ENCODE measurements at regions not wholly inside any gene's neighbourhood (a gene's known extent, or its start where the extent isn't known, plus 50 kb on each side); places are given as distances from the start of the nearest gene placed in this dataset.

DNA sequence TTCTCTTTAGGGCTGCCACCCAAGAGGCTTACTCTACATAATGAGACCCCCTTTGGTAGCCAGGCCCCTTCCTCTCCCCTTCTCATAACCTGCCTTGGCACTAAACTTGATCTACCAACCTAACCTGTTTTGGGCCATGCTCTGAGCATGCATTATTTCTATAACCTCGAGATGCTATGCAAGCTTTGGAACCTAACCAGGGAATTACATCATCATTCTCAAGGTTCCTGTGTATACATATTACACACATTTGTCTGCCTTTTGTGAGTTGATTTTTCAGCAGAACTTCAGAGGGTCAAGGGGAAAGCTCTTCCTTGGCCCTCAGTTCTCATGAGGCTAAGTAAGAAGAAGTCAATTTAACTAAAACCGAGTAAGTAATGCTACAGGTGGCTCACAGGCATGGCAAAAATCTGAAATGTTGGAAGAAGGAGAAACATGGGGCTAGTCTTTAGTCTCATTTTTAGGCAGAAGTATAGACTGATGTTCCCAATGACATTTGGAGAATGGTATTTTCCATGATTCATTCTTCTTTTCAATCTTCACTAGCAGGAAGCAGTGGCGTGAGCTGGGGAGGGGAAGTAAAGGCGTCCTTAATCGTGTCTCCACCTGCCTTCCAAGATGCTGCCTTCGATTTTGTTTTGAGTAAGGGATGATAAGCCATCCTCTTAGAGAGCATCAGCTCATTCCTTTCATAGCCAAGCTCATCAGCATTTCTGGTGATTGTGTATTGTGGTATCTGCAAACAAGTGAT is 308.4 kb downstream of the ABCC12 start:
- no peak overlapping the region for H2BK12ac ChIP-seq (ENCODE audit: low read length in 2 of 2)
- H4K8ac ChIP-seq (ENCODE audit: low read length): no peak overlapping the region
- H3K79me1 ChIP-seq (replicated peaks; ENCODE audit: low read length, poor library complexity, severe bottlenecking): no peaks in the 10 kb centered on the region
- no peaks in the 10 kb centered on the region for H3K27me3 ChIP-seq (ENCODE audit: control insufficient read depth in 1 of 2, insufficient read depth in 1 of 2, low read length in 2 of 2)
- no peak overlapping the region for H3K18ac ChIP-seq (ENCODE audit: low read depth in 1 of 2, low read length in 2 of 2)
- H3K9ac ChIP-seq (ENCODE audit: low read length): no peak overlapping the region
- no peak overlapping the region for H2BK120ac ChIP-seq (ENCODE audit: low read depth, low read length)
- H3K4me3 ChIP-seq (ENCODE audit: insufficient read depth in 1 of 2, low read depth in 1 of 2, low read length in 2 of 2): no peak overlapping the region
- H3K4me1 ChIP-seq (ENCODE audit: control insufficient read depth, insufficient read depth, low read depth, low read length): no peaks in the 10 kb centered on the region
- H3K27ac ChIP-seq (ENCODE audit: low read length, poor library complexity, severe bottlenecking): no peak overlapping the region
- no peaks in the 10 kb centered on the region for H3K9me3 ChIP-seq (ENCODE audit: control insufficient read depth, low read length)
- peak; percentile 24 for DNase-seq
- peak overlapping the region in 1 of 2 experiments; percentile 48 for H3K14ac ChIP-seq (ENCODE audit: low read length in 2 of 2)
- no peak overlapping the region for H3K4ac ChIP-seq (ENCODE audit: low read depth in 1 of 2, low read length in 2 of 2)
- 81% methylated on average over 6 of the region's 6 CpGs for WGBS
- no peak overlapping the region for H3K23ac ChIP-seq (ENCODE audit: low read length in 2 of 2)
- no peak overlapping the region for H4K91ac ChIP-seq (ENCODE audit: low read length)
- no peak overlapping the region for H2AK5ac ChIP-seq (ENCODE audit: low read length, severe bottlenecking)
- H2BK5ac ChIP-seq (ENCODE audit: low read depth, low read length, poor library complexity, severe bottlenecking): no peak overlapping the region
- H2BK15ac ChIP-seq (ENCODE audit: low read depth, poor library complexity, severe bottlenecking): peak overlapping the region; percentile 23
- H2AFZ ChIP-seq (ENCODE audit: low read depth, low read length): no peak overlapping the region
- H3K4me2 ChIP-seq (ENCODE audit: low read length, poor library complexity, severe bottlenecking): no peak overlapping the region
- no peaks in the 10 kb centered on the region for H3K36me3 ChIP-seq (ENCODE audit: control insufficient read depth in 1 of 2, insufficient read depth in 2 of 2, low read depth in 1 of 2, low read length in 2 of 2)

GRCh38 chr16:47834485-47835024 is 321.2 kb downstream of the ABCC12 start:
- H4K91ac ChIP-seq (ENCODE audit: low read length): no peak overlapping the region
- H3K4me3 ChIP-seq (ENCODE audit: insufficient read depth in 1 of 2, low read depth in 1 of 2, low read length in 2 of 2): no peak overlapping the region
- H2BK5ac ChIP-seq (ENCODE audit: low read depth, low read length, poor library complexity, severe bottlenecking): no peak overlapping the region
- no peak for DNase-seq
- no peak overlapping the region for H3K9ac ChIP-seq (ENCODE audit: low read length)
- no peak overlapping the region for H3K4me2 ChIP-seq (ENCODE audit: low read length, poor library complexity, severe bottlenecking)
- no peaks in the 10 kb centered on the region for H3K36me3 ChIP-seq (ENCODE audit: control insufficient read depth in 1 of 2, insufficient read depth in 2 of 2, low read depth in 1 of 2, low read length in 2 of 2)
- H2BK12ac ChIP-seq (ENCODE audit: low read length in 2 of 2): no peak overlapping the region
- H4K8ac ChIP-seq (ENCODE audit: low read length): no peak overlapping the region
- no peak overlapping the region for H2AK5ac ChIP-seq (ENCODE audit: low read length, severe bottlenecking)
- H3K4ac ChIP-seq (ENCODE audit: low read depth in 1 of 2, low read length in 2 of 2): no peak overlapping the region
- H2BK15ac ChIP-seq (ENCODE audit: low read depth, poor library complexity, severe bottlenecking): no peak overlapping the region
- no peak overlapping the region for H2AFZ ChIP-seq (ENCODE audit: low read depth, low read length)
- H3K27ac ChIP-seq (ENCODE audit: low read length, poor library complexity, severe bottlenecking): no peak overlapping the region
- H3K23ac ChIP-seq (ENCODE audit: low read length in 2 of 2): no peak overlapping the region
- H3K18ac ChIP-seq (ENCODE audit: low read depth in 1 of 2, low read length in 2 of 2): no peak overlapping the region
- WGBS: 45% methylated on average over 1 of the region's 2 CpGs
- H2BK120ac ChIP-seq (ENCODE audit: low read depth, low read length): no peak overlapping the region
- no peaks in the 10 kb centered on the region for H3K27me3 ChIP-seq (ENCODE audit: control insufficient read depth in 1 of 2, insufficient read depth in 1 of 2, low read length in 2 of 2)
- no peaks in the 10 kb centered on the region for H3K79me1 ChIP-seq (replicated peaks; ENCODE audit: low read length, poor library complexity, severe bottlenecking)
- no peak overlapping the region for H3K14ac ChIP-seq (ENCODE audit: low read length in 2 of 2)
- H3K9me3 ChIP-seq (ENCODE audit: control insufficient read depth, low read length): peaks cover 19% of the 10 kb centered on the region
- H3K4me1 ChIP-seq (ENCODE audit: control insufficient read depth, insufficient read depth, low read depth, low read length): no peaks in the 10 kb centered on the region

DNA sequence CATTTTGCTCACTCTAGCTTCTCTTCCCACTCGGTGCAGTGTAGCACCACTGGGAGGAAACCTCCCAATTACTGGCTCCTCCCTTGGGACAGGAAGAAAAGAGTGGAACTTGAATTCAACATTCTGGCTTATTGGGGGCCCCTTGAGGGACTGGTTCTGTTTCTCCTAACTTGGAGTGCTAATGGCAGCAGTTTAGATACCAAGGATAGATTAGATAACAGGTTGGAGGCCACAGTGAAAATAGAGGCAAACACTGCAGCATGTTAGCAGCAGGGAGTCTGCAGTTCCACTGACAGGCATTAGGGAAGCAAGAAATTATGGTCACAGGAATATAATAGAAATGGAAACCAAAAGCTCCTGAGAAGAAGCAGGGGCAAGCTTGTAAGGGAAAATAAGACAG is 322.0 kb downstream of the ABCC12 start:
- WGBS: 20% methylated on average over 1 of the region's 1 CpG
- no peak overlapping the region for H3K27ac ChIP-seq (ENCODE audit: low read length, poor library complexity, severe bottlenecking)
- no peaks in the 10 kb centered on the region for H3K4me1 ChIP-seq (ENCODE audit: control insufficient read depth, insufficient read depth, low read depth, low read length)
- no peak overlapping the region for H2AK5ac ChIP-seq (ENCODE audit: low read length, severe bottlenecking)
- no peak overlapping the region for H2BK12ac ChIP-seq (ENCODE audit: low read length in 2 of 2)
- no peak overlapping the region for H2BK5ac ChIP-seq (ENCODE audit: low read depth, low read length, poor library complexity, severe bottlenecking)
- no peak overlapping the region for H3K4me2 ChIP-seq (ENCODE audit: low read length, poor library complexity, severe bottlenecking)
- no peak overlapping the region for H3K23ac ChIP-seq (ENCODE audit: low read length in 2 of 2)
- no peak overlapping the region for H3K4me3 ChIP-seq (ENCODE audit: insufficient read depth in 1 of 2, low read depth in 1 of 2, low read length in 2 of 2)
- no peak overlapping the region for H2AFZ ChIP-seq (ENCODE audit: low read depth, low read length)
- H3K27me3 ChIP-seq (ENCODE audit: control insufficient read depth in 1 of 2, insufficient read depth in 1 of 2, low read length in 2 of 2): no peaks in the 10 kb centered on the region
- H3K79me1 ChIP-seq (replicated peaks; ENCODE audit: low read length, poor library complexity, severe bottlenecking): no peaks in the 10 kb centered on the region
- H4K91ac ChIP-seq (ENCODE audit: low read length): no peak overlapping the region
- H4K8ac ChIP-seq (ENCODE audit: low read length): no peak overlapping the region
- H3K9ac ChIP-seq (ENCODE audit: low read length): no peak overlapping the region
- DNase-seq: peak; percentile 6
- H3K18ac ChIP-seq (ENCODE audit: low read depth in 1 of 2, low read length in 2 of 2): no peak overlapping the region
- no peak overlapping the region for H2BK15ac ChIP-seq (ENCODE audit: low read depth, poor library complexity, severe bottlenecking)
- H3K4ac ChIP-seq (ENCODE audit: low read depth in 1 of 2, low read length in 2 of 2): no peak overlapping the region
- H2BK120ac ChIP-seq (ENCODE audit: low read depth, low read length): no peak overlapping the region
- H3K14ac ChIP-seq (ENCODE audit: low read length in 2 of 2): no peak overlapping the region
- H3K36me3 ChIP-seq (ENCODE audit: control insufficient read depth in 1 of 2, insufficient read depth in 2 of 2, low read depth in 1 of 2, low read length in 2 of 2): no peaks in the 10 kb centered on the region
- peaks cover 19% of the 10 kb centered on the region for H3K9me3 ChIP-seq (ENCODE audit: control insufficient read depth, low read length)

DNA sequence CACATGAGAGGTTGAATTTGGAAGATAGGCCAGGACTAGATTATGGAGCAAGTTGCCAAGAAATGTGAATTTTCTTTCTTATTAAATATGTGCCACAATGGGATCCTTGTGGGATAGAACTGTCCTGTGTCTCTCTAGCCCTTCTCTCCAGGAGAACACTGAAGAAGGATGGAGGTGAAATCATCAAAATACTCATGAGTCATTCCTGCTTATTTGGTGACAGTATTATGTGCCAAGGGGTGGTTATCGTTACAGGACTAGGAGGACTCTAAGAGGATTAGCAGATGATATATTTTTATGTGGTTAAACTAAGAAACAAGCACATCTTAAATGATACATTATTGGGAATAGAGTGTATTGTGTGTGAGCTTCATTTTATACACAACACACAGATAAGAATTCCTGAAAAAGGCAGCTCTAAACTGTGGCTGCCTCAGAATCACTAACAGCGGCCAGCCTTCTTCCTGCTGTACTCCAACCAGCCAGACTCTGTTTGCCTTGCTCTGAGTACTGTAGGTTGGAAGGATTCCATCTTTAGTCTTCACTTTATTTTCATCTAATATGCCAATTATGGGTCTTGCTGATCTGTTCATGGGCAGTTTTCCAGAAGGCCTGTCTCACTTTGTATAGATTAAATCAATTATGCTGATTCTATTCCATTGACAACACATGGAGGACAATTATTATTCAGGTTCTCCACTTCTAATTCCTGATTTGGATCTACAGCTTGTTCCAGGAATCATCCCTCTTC is 325.8 kb downstream of the ABCC12 start:
- Histone ChIP-seq H3K27me3 (ENCODE audit: control insufficient read depth in 1 of 2, insufficient read depth in 1 of 2, low read length in 2 of 2) (no peaks in the 10 kb centered on the region), H2BK5ac (ENCODE audit: low read depth, low read length, poor library complexity, severe bottlenecking) (no peak overlapping the region), H3K9ac (ENCODE audit: low read length) (no peak overlapping the region), H3K36me3 (ENCODE audit: control insufficient read depth in 1 of 2, insufficient read depth in 2 of 2, low read depth in 1 of 2, low read length in 2 of 2) (no peaks in the 10 kb centered on the region), H3K4me3 (ENCODE audit: insufficient read depth in 1 of 2, low read depth in 1 of 2, low read length in 2 of 2) (no peak overlapping the region), H3K4ac (ENCODE audit: low read depth in 1 of 2, low read length in 2 of 2) (no peak overlapping the region), H3K18ac (ENCODE audit: low read depth in 1 of 2, low read length in 2 of 2) (no peak overlapping the region), H2AK5ac (ENCODE audit: low read length, severe bottlenecking) (no peak overlapping the region), H3K4me1 (ENCODE audit: control insufficient read depth, insufficient read depth, low read depth, low read length) (no peaks in the 10 kb centered on the region), H4K91ac (ENCODE audit: low read length) (no peak overlapping the region), H2AFZ (ENCODE audit: low read depth, low read length) (no peak overlapping the region), H3K27ac (ENCODE audit: low read length, poor library complexity, severe bottlenecking) (no peak overlapping the region), H3K9me3 (ENCODE audit: control insufficient read depth, low read length) (peaks cover 17% of the 10 kb centered on the region), H4K8ac (ENCODE audit: low read length) (no peak overlapping the region), H2BK15ac (ENCODE audit: low read depth, poor library complexity, severe bottlenecking) (no peak overlapping the region), H3K23ac (ENCODE audit: low read length in 2 of 2) (no peak overlapping the region), H2BK120ac (ENCODE audit: low read depth, low read length) (no peak overlapping the region), H3K79me1 (replicated peaks; ENCODE audit: low read length, poor library complexity, severe bottlenecking) (no peaks in the 10 kb centered on the region), H2BK12ac (ENCODE audit: low read length in 2 of 2) (no peak overlapping the region), H3K4me2 (ENCODE audit: low read length, poor library complexity, severe bottlenecking) (no peak overlapping the region), H3K14ac (ENCODE audit: low read length in 2 of 2) (no peak overlapping the region)
- WGBS: 100% methylated on average over 1 of the region's 2 CpGs
- no peak for DNase-seq

Measured in mesenchymal stem cell (in vitro differentiated cells and primary cell).